Hepatocyte (in vitro differentiated cells): ENCODE measurements at regions not wholly inside any gene's neighbourhood (a gene's known extent, or its start where the extent isn't known, plus 50 kb on each side); places are given as distances from the start of the nearest gene placed in this dataset.

ENCODE experiments used
- CTCF ChIP-seq: fragments of 200-600 bp; sonication (generic); IDR thresholded peaks from 2 replicates; pipeline ENCODE4 v1.5.1; 2016; ENCODE audit warnings: antibody characterized with exemption, mild to moderate bottlenecking; ENCODE audit not compliant: poor library complexity
- EZH2 ChIP-seq: fragments of 200-600 bp; sonication (generic); IDR thresholded peaks from 2 replicates; pipeline ENCODE4 v1.6.1; 2016; ENCODE audit warnings: antibody characterized with exemption, mild to moderate bottlenecking, borderline replicate concordance
- EZH2phosphoT487 ChIP-seq: fragments of 200-600 bp; sonication (generic); IDR thresholded peaks from one replicate; pipeline ENCODE4 v1.6.1; 2018; ENCODE audit warnings: antibody characterized with exemption, mild to moderate bottlenecking, low read depth, moderate library complexity; ENCODE audit not compliant: unreplicated experiment, severe bottlenecking

- TF ChIP-seq CTCF = no peak
- no peak for TF ChIP-seq EZH2
- TF ChIP-seq EZH2phosphoT487 = no peak
Measured at GRCh38 chr5:136736021-136736420, 370.7 kb upstream of the TRPC7 start.
